HepG2 (cell line): ENCODE measurements at regions not wholly inside any gene's neighbourhood (a gene's known extent, or its start where the extent isn't known, plus 50 kb on each side); places are given as distances from the start of the nearest gene placed in this dataset.

ENCODE experiments used
- ATAC-seq: fragments of 200-7000 bp; cut with Tn5 transposase; 3 replicates; pipeline ENCODE4 v1.9.1; 2020; ENCODE audit warnings: mild to moderate bottlenecking, moderate library complexity
- BruUV-seq: library from RNA; stranded (reverse); fragments of 400-500 nt; replicated peaks from 2 replicates; lab custom pipeline; 2021; lab: Mats Ljungman, UMichigan
- CTCF ChIA-PET: fragments of 300-600 bp; formaldehyde crosslinking; extraction: SDS; loops from one replicate; lab custom pipeline; 2021; ENCODE audit warnings: low total read pairs, inconsistent platforms, low intra/inter-chr PET ratio; lab: Yijun Ruan, JAX
- POLR2A ChIA-PET: fragments of 350-600 bp; sonication (Branson Sonifier 250); formaldehyde crosslinking; loops from one replicate; lab custom pipeline; 2020; ENCODE audit warnings: antibody characterized with exemption, inconsistent platforms; lab: Yijun Ruan, JAX
- DNase-seq: peaks from one replicate; pipeline ENCODE4 v3.0.0-alpha.2; 2015; ENCODE audit warnings: low spot score
- FAIRE-seq: peaks from 3 replicates; lab custom pipeline; 2011; peaks lifted over from hg19 to GRCh38; lab: Jason Lieb, UNC
- H2AFZ ChIP-seq: one replicate; pipeline ENCODE4 v1.6.1; 2011; ENCODE audit warnings: low read length, inconsistent platforms
- H3K27ac ChIP-seq: fragments of 300-600 bp; 3 replicates; pipeline ENCODE4 v1.8.0; 2011; ENCODE audit warnings: mixed run types, mild to moderate bottlenecking, mixed read lengths, low read length, inconsistent platforms; ENCODE audit not compliant: insufficient read depth; ENCODE audit errors: extremely low read length
- H3K27me3 ChIP-seq, 2 experiments: fragments of 200-600 bp in 1 of 2; 2 replicates in 1 of 2; 3 replicates in 1 of 2; pipeline versions ENCODE4 v1.6.0 to v1.8.0; 2011; ENCODE audit warnings: low read length in 2 of 2, mild to moderate bottlenecking in 2 of 2, moderate library complexity in 2 of 2, inconsistent platforms in 1 of 2; ENCODE audit not compliant: insufficient read depth in 2 of 2, control insufficient read depth in 1 of 2
- H3K36me3 ChIP-seq, 2 experiments: fragments of 200-600 bp in 1 of 2; replicated peaks in 1 of 2; 2 replicates in 1 of 2; 3 replicates in 1 of 2; pipeline versions ENCODE4 v1.5.1 to v1.8.0; 2011; ENCODE audit warnings: low read length in 2 of 2, inconsistent platforms in 1 of 2; ENCODE audit not compliant: insufficient read depth in 2 of 2, control insufficient read depth in 1 of 2
- H3K4me1 ChIP-seq: 2 replicates; pipeline ENCODE4 v1.5.1; 2012; ENCODE audit warnings: low read length, inconsistent platforms; ENCODE audit not compliant: insufficient read depth
- H3K4me2 ChIP-seq: 2 replicates; pipeline ENCODE4 v1.6.0; 2011; ENCODE audit warnings: low read depth, low read length, inconsistent platforms
- H3K4me3 ChIP-seq, 3 experiments: fragments of 200-600 bp in 1 of 3; sonication (generic), shearing (Covaris generic) in 1 of 3; replicated peaks in 1 of 3; 2 replicates each; pipeline ENCODE4 v1.5.1; 2011 to 2016; ENCODE audit warnings: low read length in 3 of 3, inconsistent platforms in 2 of 3, low read depth in 2 of 3, mild to moderate bottlenecking in 2 of 3, control low read depth in 1 of 3, mixed read lengths in 1 of 3; ENCODE audit not compliant: insufficient read depth in 1 of 3
- H3K79me2 ChIP-seq: one replicate; pipeline ENCODE4 v1.6.1; 2011; ENCODE audit warnings: low read length, inconsistent platforms; ENCODE audit not compliant: insufficient read depth
- H3K9ac ChIP-seq: 2 replicates; pipeline ENCODE4 v1.6.0; 2011; ENCODE audit warnings: mild to moderate bottlenecking, low read depth, low read length, inconsistent platforms; ENCODE audit not compliant: insufficient read depth
- H3K9me3 ChIP-seq: 2 replicates; pipeline ENCODE4 v1.5.1; 2012; ENCODE audit warnings: mild to moderate bottlenecking, low read length
- H4K20me1 ChIP-seq: 2 replicates; pipeline ENCODE4 v1.6.0; 2011; ENCODE audit warnings: inconsistent platforms, mild to moderate bottlenecking, low read length, moderate library complexity; ENCODE audit not compliant: insufficient read depth
- DNMT1 ChIP-seq: sonication (generic); formaldehyde crosslinking; IDR thresholded peaks from 2 replicates; pipeline ENCODE4 v1.5.1; 2020; ENCODE audit warnings: mild to moderate bottlenecking, missing genetic modification reagents
- LCORL ChIP-seq, 2 experiments: fragments of 450-650 bp in 1 of 2; sonication (generic) in 1 of 2; formaldehyde crosslinking in 1 of 2; IDR thresholded peaks; 2 replicates each; pipeline versions ENCODE4 v1.5.0 to v1.6.1; 2017 to 2020; ENCODE audit warnings: antibody characterized with exemption in 1 of 2, missing genetic modification reagents in 1 of 2
- MAFF ChIP-seq: IDR thresholded peaks from 2 replicates; pipeline ENCODE4 v1.6.1; 2011; ENCODE audit warnings: low read depth, low read length, improper control_type of control experiment
- MAFK ChIP-seq, 2 experiments: IDR thresholded peaks in 1 of 2; conservative IDR thresholded peaks in 1 of 2; 2 replicates each; pipeline ENCODE4 v1.6.1; 2011; ENCODE audit warnings: improper control_type of control experiment in 2 of 2, low read length in 2 of 2
- NFAT5 ChIP-seq: sonication (generic); formaldehyde crosslinking; IDR thresholded peaks from 2 replicates; pipeline ENCODE4 v1.4.0; 2020; ENCODE audit warnings: missing genetic modification reagents
- PBX3 ChIP-seq: sonication (generic); formaldehyde crosslinking; IDR thresholded peaks from 2 replicates; pipeline ENCODE4 v1.8.1; 2023; ENCODE audit warnings: missing genetic modification reagents, inconsistent platforms, borderline replicate concordance
- ZBTB20 ChIP-seq: sonication (generic); formaldehyde crosslinking; IDR thresholded peaks from 2 replicates; pipeline ENCODE4 v1.8.1; 2023; ENCODE audit warnings: missing genetic modification reagents, low read depth, mild to moderate bottlenecking, borderline replicate concordance
- WGBS: methylation state at CpG from one replicate; pipeline ENCODE4 v1.1.6; 2017; ENCODE audit warnings: low lambda C conversion rate; 5-methylcytosine and 5-hydroxymethylcytosine counted together
- in situ Hi-C: cut with HindIII; loops from 2 replicates; pipeline ENCODE4 v1.10.0; 2017; ENCODE audit warnings: low pct_unique_long_range_greater_than_20kb; ENCODE audit not compliant: extremely low pct_ligation_motif_present
- intact Hi-C: fragments of 100-400 bp; cut with micrococcal nuclease; formaldehyde crosslinking; loops from one replicate; pipeline ENCODE4 v1.10.0; 2022; ENCODE audit not compliant: unreplicated experiment

DNA sequence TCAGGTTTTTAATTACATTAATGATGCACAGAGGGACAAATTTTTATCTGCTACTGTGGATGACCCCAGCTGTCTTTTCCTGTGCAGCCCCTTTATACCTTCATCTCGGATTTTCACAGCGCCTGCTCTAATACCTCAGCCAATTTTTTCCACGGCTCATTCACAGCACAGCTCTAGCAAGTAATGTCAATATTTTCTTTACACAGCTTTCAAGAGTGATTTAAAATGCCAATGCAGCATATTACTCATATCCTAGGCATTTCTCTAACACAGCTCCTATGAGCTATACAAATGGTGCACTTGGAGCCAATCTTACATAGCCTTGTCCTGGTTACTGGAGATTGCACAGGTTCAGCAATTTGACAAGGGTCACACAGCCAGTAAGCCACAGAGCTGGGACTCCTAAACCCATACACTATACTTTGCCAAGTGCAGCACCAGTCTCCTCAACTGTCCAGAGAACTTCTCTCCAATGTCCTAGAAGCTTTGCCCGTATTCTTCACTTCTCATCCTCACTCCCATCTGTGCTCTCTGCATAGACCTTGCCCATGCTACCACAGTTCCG is 661.8 kb downstream of the DTWD2 start:
- in situ Hi-C loops: no loop called here
- H3K4me1 ChIP-seq: no peaks in the 10 kb centered on the region
- no peaks in the 10 kb centered on the region for H3K27me3 ChIP-seq
- BruUV-seq: no TSS peak
- no peak overlapping the region for H3K27ac ChIP-seq
- H3K9ac ChIP-seq: no peak overlapping the region
- WGBS: 28% methylated on average over 5 of the region's 5 CpGs
- CTCF ChIA-PET: no interaction called here
- DNase-seq (no peak), ATAC-seq (no peak)
- H4K20me1 ChIP-seq: no peaks in the 10 kb centered on the region
- peaks cover 11% of the 10 kb centered on the region; the same call in 1 of the 2 replicates for H3K9me3 ChIP-seq
- no peaks in the 10 kb centered on the region for H3K36me3 ChIP-seq
- intact Hi-C loops: no loop called here
- no peaks in the 10 kb centered on the region for H3K79me2 ChIP-seq
- no peak overlapping the region for H2AFZ ChIP-seq
- TF ChIP-seq PBX3 (CRISPR knock-in tag) (no peak), MAFF (peak; percentile 37; the same call in 1 of the 2 replicates), MAFK (conservative IDR thresholded peaks at IDR 0.05 in 1 of 2, IDR thresholded peaks at IDR 0.05 in 1 of 2; ENCODE audit: low read length in 2 of 2) (peak; percentile 34 to 56)
- TF ChIP-seq, all 625 proteins: peak for 2
- H3K4me2 ChIP-seq: no peak overlapping the region
- no peak overlapping the region for H3K4me3 ChIP-seq
- FAIRE-seq: no peak
- POLR2A ChIA-PET: no interaction called here

- H3K4me1 ChIP-seq: no peaks in the 10 kb centered on the region
- in situ Hi-C loops: no loop called here
- H4K20me1 ChIP-seq: no peaks in the 10 kb centered on the region
- no peak overlapping the region for H3K27ac ChIP-seq
- intact Hi-C loops: no loop called here
- no peak overlapping the region for H3K4me2 ChIP-seq
- FAIRE-seq: no peak
- no peaks in the 10 kb centered on the region for H3K79me2 ChIP-seq
- WGBS: 4% methylated on average over 2 of the region's 2 CpGs
- DNase-seq: no peak
- no TSS peak for BruUV-seq
- H2AFZ ChIP-seq: no peak overlapping the region
- peaks cover 11% of the 10 kb centered on the region for H3K9me3 ChIP-seq
- no peak overlapping the region for H3K9ac ChIP-seq
- no peak for ATAC-seq
- H3K36me3 ChIP-seq: no peaks in the 10 kb centered on the region
- POLR2A ChIA-PET: no interaction called here
- CTCF ChIA-PET: no interaction called here
- no peak overlapping the region for H3K4me3 ChIP-seq
- no peaks in the 10 kb centered on the region for H3K27me3 ChIP-seq
- TF ChIP-seq ZBTB20 (CRISPR knock-in tag) (no peak), NFAT5 (CRISPR knock-in tag) (no peak), LCORL (IDR thresholded peaks at IDR 0.05) (no peak), LCORL (CRISPR knock-in tag; IDR thresholded peaks at IDR 0.05) (no peak), DNMT1 (CRISPR knock-in tag) (no peak)
These were observed 662.4 kb downstream of the DTWD2 start for GRCh38 chr5:118325931-118326330.
